GM12891 (cell line): ENCODE measurements at regions not wholly inside any gene's neighbourhood (a gene's known extent, or its start where the extent isn't known, plus 50 kb on each side); places are given as distances from the start of the nearest gene placed in this dataset.

Experiments
- PAX5 ChIP-seq: IDR thresholded peaks from 2 replicates; pipeline ENCODE4 v1.6.1; 2011; ENCODE audit warnings: low read length, moderate library complexity, mild to moderate bottlenecking; ENCODE audit not compliant: insufficient read depth, severe bottlenecking
- POLR2A ChIP-seq: IDR thresholded peaks from 2 replicates; pipeline ENCODE4 v1.6.1; 2011; ENCODE audit warnings: low read depth, low read length, control low read depth
- POLR2AphosphoS5 ChIP-seq: IDR thresholded peaks from 2 replicates; pipeline ENCODE4 v1.6.1; 2011; ENCODE audit warnings: low read depth, low read length, control low read depth
- POU2F2 ChIP-seq: IDR thresholded peaks from 2 replicates; pipeline ENCODE4 v1.6.1; 2011; ENCODE audit warnings: low read depth, mild to moderate bottlenecking, control low read depth, low read length, moderate library complexity
- SPI1 ChIP-seq: IDR thresholded peaks from 2 replicates; pipeline ENCODE4 v1.6.1; 2011; ENCODE audit warnings: low read depth, low read length, control low read depth
- TAF1 ChIP-seq: IDR thresholded peaks from 2 replicates; pipeline ENCODE4 v1.6.1; 2011; ENCODE audit warnings: low read depth, low read length, control low read depth

GRCh38 chr10:121133901-121134300, 282.7 kb downstream of the WDR11 start:
- TF ChIP-seq POLR2A = no peak
- no peak for TF ChIP-seq TAF1
- no peak for TF ChIP-seq POLR2AphosphoS5
- TF ChIP-seq SPI1 = no peak
- no peak for TF ChIP-seq POU2F2
- no peak for TF ChIP-seq PAX5
